GM21526 (cell line): ENCODE measurements at regions not wholly inside any gene's neighbourhood (a gene's known extent, or its start where the extent isn't known, plus 50 kb on each side); places are given as distances from the start of the nearest gene placed in this dataset.

Experiments used
- ATAC-seq: cut with Tn5 transposase; IDR thresholded peaks from one replicate; pipeline ENCODE4 v1.9.1; 2021; ENCODE audit warnings: moderate library complexity; ENCODE audit not compliant: unreplicated experiment, low FRiP score

DNA sequence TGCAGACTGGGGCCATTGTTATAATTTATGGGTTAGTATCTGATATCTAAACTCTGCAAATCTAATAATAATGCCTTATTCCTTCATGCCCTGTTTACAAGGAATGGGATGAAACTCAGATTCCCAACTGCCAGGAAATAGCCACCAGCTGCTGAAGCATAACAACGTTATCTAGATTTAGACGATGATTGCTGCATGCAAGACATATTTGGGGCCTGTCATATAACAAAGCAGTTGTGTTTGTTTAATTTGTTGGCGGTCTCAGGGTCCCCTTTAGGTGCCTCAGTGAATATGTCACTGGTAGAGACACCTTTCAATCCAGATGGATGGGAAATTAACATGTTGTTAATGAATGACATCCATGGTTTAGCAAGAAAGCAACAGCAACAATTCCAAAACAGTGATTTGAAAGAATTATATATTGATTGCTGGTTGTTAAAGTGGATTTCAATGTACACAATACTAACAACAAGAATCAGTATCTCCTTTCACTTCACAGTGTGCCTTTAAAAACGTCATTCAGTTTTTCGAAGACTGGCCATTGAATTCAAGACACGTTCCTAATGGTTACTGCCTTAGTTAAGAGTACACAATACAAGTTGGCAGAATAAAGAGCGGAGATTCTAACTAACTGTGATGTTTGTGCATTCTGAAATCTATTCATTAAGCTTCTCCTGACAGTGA is 860.6 kb upstream of the CELF2 start:
- ATAC-seq, result no peak

DNA sequence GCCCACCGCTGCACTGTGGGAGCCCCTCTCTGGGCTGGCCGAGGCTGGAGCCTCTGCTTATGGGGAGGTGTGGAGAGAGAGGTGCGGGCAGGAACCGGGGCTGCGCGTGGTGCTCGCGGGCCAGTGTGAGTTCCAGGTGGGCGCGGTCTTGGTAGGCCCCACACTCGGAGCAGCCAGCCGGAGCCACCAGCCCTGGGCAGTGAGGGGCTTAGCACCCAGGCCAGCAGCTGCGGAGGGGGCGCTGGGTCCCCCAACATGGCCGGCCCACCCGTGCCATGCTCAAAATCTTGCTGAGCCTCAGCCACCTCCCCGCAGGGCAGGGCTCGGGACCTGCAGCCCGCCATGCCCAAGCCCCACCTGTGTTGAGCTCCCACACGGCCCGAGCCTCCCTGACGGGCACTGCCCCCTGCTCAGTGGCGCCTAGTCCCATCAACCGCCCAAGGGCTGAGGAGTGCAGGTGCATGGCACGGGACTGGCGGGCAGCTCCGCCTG is 856.8 kb upstream of the CELF2 start:
- no peak for ATAC-seq

DNA sequence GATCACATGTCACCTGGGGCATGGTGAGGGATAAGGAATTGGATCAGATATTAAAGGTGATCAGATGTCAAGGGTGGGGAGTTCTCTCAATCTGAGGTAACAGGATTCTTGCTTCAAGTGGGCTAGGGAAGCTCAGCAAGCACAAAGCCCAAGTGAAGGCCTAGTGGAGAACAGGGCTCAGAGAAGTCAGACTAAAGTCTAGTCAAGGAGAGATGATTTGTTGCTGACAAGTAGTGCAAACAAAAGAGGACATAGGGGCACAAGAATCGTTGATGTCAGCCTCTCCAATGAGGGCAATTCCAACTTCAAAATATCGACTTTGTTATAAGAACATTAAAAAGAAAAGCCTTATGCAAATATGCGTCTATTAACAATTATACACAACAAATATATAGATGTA is 852.8 kb upstream of the CELF2 start:
- ATAC-seq, result no peak

DNA sequence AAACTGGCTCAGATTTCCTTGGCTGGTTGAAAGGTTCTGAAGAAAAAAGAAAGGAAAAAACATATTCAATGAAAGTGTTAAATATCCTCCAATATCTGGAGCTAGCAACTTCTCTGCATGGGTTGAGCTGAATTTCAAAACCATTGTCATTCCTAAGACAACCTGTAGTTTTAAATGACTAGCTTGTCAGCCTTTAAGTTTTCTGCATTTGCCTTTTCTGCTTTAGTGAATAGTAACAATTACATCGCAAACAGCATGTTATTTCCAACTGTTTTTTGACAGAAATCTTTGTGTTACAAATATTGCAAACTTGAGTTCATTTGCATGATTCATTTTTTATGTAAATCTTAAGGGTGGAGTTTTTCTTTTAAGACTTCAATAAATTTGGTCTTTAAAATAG is 852.3 kb upstream of the CELF2 start:
- ATAC-seq, result no peak

DNA sequence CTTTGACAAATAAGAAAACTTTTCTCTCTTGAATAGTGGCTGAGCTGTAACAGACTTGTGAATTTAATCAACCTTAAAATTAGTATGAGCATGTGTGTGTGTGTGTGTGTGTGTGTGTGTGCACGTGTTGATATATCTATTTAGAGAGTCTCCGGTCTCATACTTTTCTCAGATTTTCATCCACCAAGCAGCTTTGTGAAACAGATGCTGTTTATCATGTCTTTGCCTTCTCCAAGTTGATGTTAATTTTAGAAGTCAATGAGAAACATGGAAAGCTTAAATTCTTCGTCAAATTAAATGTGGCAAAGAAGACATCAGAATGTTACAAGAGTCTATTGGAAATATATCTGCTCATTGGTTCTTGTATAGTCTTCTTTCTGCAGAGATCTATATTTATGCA is 839.2 kb upstream of the CELF2 start:
- ATAC-seq, result no peak

DNA sequence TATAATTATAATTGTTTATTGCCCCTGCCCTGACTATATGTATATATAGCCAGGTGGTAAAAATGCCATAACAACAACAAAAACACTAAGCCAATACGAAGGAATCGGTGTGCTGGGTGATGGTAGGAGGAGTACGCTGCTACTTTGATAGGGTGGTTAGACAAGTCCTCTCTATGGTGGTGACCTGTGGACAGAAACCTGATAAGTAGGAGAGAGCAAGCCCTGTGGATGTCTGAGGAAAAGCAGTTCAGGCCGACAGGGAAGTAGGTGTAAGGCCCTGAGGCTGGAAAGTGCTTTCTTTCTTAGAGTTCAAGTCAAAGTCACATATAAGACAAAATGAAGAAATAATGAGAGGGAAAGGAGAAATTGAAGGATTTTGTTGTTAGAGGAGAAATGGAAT is 823.8 kb upstream of the CELF2 start:
- no peak for ATAC-seq

DNA sequence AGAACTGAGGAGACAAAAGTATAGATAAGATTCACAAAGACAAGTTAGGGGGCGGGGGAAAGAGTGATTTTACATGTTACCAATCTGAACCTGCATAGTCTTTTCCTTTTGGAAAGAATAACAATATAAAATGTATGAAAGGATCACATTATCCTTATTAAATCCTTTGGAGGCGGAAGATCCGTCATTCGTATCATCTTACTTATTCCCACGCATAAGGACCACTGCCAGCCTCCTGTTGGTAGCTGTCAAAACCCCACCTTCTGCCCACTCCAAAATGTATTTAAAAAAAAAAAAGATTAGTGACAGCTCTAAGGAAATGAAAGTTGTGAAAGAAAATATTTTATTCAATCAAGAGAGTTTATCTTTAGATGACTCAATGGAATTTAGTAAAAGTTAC is 821.0 kb upstream of the CELF2 start:
- ATAC-seq, result no peak

DNA sequence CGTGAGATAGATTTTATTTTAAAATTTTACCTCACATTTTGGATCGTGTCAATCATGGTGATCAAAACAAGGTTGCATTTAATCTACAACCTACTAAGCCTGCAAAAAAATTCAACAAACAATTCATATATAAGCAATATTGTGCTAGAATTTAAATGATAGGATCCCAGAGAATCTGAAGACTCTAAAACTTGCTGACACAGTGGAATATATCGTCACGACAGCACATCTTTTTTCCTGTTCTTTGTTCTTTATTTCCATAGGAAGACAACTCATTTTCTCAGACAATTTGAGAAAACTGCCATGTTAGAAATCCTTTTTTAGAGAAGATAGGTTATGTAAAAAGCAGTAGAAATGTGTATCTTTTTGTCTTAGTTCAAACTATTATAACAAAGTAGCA is 820.2 kb upstream of the CELF2 start:
- ATAC-seq, result no peak

DNA sequence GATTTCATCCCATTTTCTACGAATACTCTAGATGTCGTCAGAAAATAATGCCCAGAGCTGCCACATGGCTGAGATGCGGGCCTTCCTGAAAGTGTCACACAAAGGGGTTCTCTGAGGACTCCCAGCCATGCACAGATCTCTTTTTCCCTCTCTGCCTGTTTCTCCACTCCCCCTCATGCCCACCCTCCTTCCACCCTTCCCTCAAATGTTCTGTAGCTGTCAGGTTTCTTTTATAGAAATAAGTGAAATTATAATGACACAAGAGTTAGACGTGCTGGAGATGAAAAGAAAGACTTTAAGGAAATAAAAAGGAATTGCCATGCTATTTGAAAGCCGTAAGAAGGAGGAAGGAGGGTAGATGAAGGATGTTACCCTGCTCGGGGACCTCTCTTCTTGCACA is 819.3 kb upstream of the CELF2 start:
- ATAC-seq, result no peak

DNA sequence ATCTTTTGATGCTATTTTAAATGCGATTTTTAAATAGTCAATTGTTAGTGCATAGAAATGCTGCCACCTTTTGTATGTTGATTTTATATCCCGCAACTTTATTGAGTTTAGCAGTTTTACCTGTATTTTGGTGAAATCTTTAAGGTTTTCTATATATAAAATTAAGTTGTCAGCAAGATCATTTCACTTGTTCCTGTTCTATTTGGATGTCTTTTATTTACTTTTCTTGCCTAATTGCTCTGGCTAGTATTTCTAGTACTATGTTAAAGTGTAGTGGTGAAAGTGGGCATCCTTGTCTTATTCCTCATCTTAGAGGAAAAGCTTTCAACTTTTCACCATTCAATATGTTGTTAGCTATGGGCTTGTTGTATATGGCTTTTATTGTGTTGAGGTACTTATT is 813.3 kb upstream of the CELF2 start:
- no peak for ATAC-seq

DNA sequence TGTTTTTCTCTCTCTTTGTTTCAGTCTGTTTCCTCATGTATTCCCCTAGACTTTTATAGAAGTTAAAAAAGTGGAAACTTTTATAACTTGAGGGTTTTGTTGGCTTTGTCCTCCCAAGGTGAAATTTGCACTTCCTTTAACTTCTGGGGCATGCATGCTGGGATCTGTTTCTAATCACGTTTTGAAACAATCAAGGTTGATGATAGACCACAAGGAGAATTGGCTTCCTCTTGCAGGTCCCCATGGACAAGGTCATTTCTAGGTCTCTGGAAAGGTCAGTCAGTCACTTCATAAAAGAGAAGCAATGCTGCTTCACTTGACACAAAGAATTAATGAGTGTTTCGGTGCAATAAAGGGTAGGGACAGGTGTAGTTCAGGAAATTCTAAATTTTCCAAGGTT is 811.8 kb upstream of the CELF2 start:
- no peak for ATAC-seq

DNA sequence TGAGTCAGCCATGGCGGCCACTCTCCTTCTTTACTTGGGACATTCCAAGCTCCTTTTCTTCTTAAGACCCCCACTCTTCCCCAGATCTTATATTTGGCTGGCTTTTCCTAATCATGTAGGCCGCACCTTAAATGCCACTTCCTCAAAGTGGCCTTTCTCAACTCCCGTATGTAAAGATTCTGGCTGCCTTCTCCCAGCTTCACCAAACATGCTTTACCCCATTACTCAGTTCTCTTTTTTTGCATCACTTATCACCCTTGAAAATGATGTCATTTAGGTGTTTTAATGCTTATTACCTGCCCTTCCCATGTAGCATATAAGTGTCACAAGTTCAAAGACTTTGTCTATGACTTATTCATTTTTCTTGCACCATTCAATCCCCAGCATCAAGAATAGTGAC is 810.1 kb upstream of the CELF2 start:
- no peak for ATAC-seq

DNA sequence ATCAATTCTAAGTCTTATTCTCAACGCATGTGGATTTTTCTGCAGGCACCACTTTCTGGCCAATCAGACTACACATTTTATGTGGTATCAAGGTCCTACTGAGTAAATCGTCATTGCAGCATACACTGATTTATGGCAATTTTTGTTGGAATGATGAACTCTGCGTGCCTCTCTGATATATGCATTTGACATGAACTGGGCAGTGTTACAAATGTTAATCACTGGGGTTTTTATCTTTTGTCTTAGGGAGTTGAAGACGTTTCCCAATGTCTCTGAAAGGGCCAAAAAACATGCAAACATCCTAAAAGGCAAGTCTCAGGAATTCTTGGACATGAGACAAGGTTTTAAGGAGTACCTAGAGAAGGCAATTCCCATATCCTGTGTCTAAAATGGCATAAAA is 809.5 kb upstream of the CELF2 start:
- ATAC-seq, result no peak

DNA sequence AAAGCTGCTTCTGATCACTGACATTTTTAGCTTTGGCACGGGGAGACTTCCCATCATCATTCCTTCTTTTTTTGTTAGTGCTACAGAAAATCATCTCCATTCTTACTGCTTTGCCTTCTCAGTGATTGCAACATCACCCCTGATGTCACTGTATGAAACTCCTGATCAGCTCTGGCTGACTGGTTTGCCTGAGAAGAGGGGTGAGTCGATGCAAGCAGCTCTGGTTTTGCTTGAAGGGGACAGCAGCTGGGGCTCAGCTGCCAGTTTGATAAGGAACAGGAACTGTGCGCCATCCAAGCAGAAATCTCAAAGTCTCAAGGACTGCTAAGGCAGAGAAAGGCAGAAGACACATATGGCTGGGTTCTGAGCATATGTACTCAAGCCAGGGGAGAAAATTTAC is 808.5 kb upstream of the CELF2 start:
- no peak for ATAC-seq

DNA sequence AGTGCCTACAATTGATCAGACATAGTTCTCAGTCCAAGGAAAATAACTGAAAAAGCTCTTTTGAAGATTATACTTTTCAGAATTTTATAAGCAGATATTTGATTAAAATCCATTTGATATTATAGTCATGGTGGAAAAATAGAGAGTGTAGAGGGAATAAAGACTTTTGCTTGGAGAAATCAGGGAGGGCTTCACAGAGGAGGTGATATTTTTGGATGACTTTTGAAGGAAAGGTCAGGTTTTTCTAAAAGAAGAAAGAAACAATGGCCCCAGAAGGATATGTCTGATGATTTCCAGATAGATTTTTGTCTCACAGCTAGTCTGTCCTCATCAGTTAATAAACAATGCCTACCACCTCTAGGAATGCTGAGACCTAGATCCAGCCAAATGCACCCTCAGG is 806.3 kb upstream of the CELF2 start:
- ATAC-seq, result no peak

DNA sequence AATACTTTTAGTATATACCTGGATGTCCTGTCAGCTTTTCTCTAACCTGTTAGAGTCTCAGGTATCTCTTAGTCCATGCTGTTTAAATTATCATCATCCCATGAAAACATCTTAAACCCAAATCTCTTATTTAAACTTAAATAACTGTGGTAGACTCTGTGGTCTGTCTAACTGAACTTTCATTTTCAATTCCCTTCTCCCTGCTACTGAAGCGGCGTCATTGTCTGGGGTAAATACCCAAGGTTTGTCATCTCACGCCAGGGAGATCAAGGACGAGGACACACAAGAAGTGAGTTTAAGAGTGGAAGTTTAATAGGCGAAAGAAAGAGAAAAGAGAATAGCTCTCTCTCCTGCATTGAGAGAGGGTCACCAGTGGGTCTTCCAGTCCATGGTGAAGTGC is 804.4 kb upstream of the CELF2 start:
- no peak for ATAC-seq

DNA sequence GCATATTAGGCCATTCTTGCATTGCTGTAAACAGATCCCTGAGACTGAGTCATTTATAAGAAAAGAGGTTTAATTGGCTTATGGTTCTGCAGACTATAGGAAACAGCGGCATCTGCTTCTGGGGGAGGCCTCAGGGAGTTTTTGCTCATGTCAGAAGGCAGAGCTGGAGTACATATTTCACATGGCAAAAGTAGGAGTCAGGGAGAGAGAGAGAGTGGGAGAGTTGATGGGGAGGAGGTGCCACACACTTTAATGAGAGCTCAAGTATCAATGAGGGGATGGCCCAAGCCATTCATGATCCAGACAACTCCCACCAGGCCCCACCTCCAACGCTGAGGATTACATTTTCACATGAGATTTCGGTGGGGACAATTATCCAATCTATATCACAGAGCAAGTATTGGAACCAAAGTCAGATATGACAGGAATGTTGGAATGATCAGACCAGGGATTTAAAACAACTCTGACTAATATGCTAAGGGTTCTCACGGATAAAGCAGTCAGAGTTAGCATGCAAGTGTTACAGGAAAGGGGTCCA is 795.3 kb upstream of the CELF2 start:
- no peak for ATAC-seq

DNA sequence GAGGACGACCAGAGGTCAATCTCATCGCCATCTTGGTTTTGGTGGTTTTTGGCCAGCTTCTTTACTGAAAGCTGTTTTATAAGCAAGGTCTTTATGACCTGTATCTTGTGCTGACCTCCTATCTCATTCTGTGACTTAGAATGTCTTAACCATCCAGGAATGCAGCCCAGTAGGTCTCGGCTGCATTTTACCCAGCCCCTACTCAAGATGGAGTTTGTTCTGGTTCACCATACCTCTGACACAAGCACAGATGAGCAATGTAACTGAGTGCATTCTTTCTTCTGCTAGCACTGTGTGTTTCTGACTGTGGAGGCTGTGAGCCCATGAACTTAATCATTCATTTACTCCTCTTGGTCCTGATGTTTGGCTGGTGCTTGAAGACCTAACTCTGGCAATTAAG is 794.5 kb upstream of the CELF2 start:
- no peak for ATAC-seq

DNA sequence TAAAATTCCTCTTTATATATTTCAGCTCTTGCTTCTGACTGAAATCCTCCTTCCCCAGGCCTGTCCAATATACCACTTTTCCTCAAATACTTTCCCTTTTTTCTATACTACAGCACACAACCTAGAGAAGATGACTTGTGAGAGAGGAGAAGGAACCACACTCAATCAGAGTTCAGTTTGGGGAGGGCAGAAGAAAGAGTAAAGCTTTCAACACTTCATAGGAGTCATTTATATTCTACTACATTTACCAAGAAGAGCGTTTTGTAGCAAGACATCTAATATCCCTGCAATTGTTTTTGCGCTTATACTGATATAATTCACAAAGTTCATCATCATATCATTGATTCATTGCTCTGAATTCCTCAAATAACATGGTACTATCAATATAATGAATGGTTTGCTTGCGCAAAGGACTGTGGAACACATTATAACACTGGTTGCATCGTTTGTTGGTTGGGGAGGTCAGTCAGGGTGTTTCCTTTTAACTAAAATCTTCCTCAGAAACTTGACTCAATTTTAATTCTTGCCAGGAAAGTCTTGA is 792.5 kb upstream of the CELF2 start:
- ATAC-seq, result no peak

DNA sequence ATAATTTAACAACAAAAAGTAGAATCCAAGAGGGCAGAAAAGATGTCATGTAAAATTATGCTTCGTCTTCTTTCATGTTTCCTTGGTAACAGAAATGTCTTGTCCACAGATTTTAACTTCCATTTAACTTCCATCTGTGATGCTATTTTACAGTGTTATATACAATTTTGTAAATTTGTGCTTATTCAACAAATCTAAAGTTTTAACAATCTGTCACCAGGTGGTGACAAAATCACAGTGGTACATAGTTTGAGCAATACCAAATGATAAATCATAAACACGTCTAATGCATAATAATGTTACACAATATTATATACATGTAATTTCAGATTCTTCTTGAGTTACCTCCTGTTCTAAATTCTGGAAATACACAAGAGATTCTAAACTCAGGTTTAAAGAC is 784.4 kb upstream of the CELF2 start:
- no peak for ATAC-seq

DNA sequence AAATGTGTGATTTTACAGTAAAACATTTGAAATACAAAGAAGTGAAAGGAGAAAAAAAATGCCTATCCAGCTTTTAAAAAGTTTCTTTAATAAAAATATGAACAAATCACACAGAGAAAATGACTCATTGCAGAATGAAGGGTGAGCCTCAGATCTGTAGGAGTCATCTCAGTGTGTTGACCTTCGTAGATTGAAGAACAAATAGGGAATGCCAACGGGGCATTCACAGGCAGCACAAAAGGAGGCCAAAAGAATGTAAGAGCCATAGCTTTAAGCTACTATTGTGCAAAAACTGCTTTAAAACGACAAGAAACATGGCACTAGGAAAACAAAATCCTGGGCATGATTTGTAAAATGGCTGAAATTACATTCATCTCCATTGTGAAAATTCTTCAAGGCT is 782.7 kb upstream of the CELF2 start:
- no peak for ATAC-seq

DNA sequence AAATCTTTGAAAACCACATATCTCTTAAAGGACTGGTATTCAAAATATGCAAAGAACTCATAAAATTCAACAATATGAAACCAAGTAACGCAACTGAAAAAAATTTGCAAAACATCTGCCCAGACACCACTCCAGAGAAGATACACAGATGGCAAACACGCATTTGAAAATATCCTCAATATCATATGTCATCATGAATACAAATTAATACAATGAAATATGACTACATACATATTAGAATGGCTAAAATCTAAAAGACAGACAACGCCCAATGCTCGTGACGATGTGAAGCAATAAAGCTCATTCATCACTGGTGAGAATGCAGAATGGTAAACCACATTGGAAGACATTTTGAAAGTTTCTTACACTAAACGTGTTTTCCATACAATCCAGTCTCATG is 770.1 kb upstream of the CELF2 start:
- no peak for ATAC-seq

DNA sequence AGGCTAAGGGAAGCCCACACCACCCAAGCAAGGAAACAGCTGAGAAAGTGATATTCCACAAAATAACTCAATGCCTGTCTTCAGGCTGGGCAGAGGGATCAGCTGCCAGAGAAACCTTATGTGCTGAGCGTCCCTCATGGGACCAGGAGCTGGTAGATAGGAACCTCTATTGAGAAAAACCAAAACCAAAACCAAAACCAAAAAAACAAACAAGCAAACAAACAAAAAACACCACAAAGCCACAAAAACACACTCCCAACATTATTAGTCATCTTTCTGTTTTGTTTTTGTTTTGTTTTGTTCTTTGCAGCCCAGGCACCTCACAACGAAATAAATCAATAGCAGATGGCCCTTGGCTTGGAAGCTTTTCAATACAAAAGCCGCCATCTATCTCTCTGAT is 760.8 kb upstream of the CELF2 start:
- no peak for ATAC-seq
